ENCODE measurements at regions not wholly inside any gene's neighbourhood (a gene's known extent, or its start where the extent isn't known, plus 50 kb on each side); places are given as distances from the start of the nearest gene placed in this dataset.
"Not testable (repeated sequence)": the region's sequence is repeated elsewhere in the genome, so short reads cannot be mapped to it uniquely, and the experiment has no call there.

DNA sequence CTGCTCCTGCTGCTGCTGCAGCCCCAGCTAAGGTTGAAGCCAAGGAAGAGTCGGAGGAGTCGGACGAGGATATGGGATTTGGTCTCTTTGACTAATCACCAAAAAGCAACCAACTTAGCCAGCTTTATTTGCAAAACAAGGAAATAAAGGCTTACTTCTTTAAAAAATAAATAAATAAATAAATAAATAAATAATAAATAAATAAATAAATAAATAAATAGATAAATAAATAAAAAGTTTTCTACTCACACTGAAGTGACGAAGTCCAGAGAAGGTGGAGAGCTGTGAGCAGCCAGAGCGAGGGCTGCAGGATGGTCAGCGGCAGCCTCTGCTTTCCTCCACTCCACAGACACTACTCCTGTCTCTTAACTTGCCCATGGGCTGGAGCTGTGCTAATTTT lies 105.6 kb upstream of the ATL2 start:
- TF ChIP-seq, protein P1, sequence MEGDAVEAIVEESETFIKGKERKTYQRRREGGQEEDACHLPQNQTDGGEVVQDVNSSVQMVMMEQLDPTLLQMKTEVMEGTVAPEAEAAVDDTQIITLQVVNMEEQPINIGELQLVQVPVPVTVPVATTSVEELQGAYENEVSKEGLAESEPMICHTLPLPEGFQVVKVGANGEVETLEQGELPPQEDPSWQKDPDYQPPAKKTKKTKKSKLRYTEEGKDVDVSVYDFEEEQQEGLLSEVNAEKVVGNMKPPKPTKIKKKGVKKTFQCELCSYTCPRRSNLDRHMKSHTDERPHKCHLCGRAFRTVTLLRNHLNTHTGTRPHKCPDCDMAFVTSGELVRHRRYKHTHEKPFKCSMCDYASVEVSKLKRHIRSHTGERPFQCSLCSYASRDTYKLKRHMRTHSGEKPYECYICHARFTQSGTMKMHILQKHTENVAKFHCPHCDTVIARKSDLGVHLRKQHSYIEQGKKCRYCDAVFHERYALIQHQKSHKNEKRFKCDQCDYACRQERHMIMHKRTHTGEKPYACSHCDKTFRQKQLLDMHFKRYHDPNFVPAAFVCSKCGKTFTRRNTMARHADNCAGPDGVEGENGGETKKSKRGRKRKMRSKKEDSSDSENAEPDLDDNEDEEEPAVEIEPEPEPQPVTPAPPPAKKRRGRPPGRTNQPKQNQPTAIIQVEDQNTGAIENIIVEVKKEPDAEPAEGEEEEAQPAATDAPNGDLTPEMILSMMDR (IDR thresholded peaks at IDR 0.05), result not testable (repeated sequence)
- TF ChIP-seq POLR2A (IDR thresholded peaks at IDR 0.05), result not testable (repeated sequence)
